Inflammatory macrophage treated with lipopolysaccharide for 1 hour (primary cell): ENCODE measurements at regions not wholly inside any gene's neighbourhood (a gene's known extent, or its start where the extent isn't known, plus 50 kb on each side); places are given as distances from the start of the nearest gene placed in this dataset.

ENCODE experiments used
- DNase-seq, 2 donors: peaks; one replicate each; pipeline ENCODE4 v3.0.0-alpha.2; 2020 to 2022

GRCh38 chr20:56841346-56841908 is 212.3 kb downstream of the TFAP2C start:
- no peak for DNase-seq

GRCh38 chr20:56842056-56842455 is 212.9 kb downstream of the TFAP2C start:
- no peak for DNase-seq

GRCh38 chr20:56843386-56843785 is 214.3 kb downstream of the TFAP2C start:
- no peak for DNase-seq

GRCh38 chr20:56843817-56844216 is 214.7 kb downstream of the TFAP2C start:
- DNase-seq: no peak

GRCh38 chr20:56845546-56846086 is 216.5 kb downstream of the TFAP2C start:
- DNase-seq: no peak

- no peak for DNase-seq
These were observed 219.5 kb downstream of the TFAP2C start for GRCh38 chr20:56848561-56848960.

GRCh38 chr20:56851552-56851951 is 222.4 kb downstream of the TFAP2C start:
- DNase-seq: no peak

- no peak for DNase-seq
These were observed 226.6 kb downstream of the TFAP2C start for GRCh38 chr20:56855708-56856107.

- DNase-seq: no peak
These were observed 228.8 kb downstream of the TFAP2C start for GRCh38 chr20:56857950-56858349.

GRCh38 chr20:56859039-56859800 is 230.1 kb downstream of the TFAP2C start:
- DNase-seq: no peak

- DNase-seq: peak in 1 of 2 donors; percentile 19
These were observed 230.7 kb downstream of the TFAP2C start for GRCh38 chr20:56859801-56860261.

- no peak for DNase-seq
These were observed 231.3 kb downstream of the TFAP2C start for GRCh38 chr20:56860413-56860812.

- no peak for DNase-seq
These were observed 232.5 kb downstream of the TFAP2C start for GRCh38 chr20:56861590-56861989.

- no peak for DNase-seq
These were observed 235.9 kb downstream of the TFAP2C start for GRCh38 chr20:56865055-56865454.

GRCh38 chr20:56867128-56867527 is 238.0 kb downstream of the TFAP2C start:
- DNase-seq: no peak

GRCh38 chr20:56868746-56869145 is 239.6 kb downstream of the TFAP2C start:
- no peak for DNase-seq

GRCh38 chr20:56870271-56870670 is 241.2 kb downstream of the TFAP2C start:
- DNase-seq: no peak

- no peak for DNase-seq
These were observed 242.6 kb downstream of the TFAP2C start for GRCh38 chr20:56871691-56872090.

- no peak for DNase-seq
These were observed 243.7 kb downstream of the TFAP2C start for GRCh38 chr20:56872620-56873458.

GRCh38 chr20:56873836-56874235 is 244.7 kb downstream of the TFAP2C start:
- no peak for DNase-seq

- DNase-seq: no peak
These were observed 246.1 kb downstream of the TFAP2C start for GRCh38 chr20:56875052-56875659.

GRCh38 chr20:56875803-56876202 is 246.7 kb downstream of the TFAP2C start:
- DNase-seq: no peak

- no peak for DNase-seq
These were observed 256.4 kb downstream of the TFAP2C start for GRCh38 chr20:56885521-56885920.
